Fibroblast of skin of left quadriceps (primary cell): ENCODE measurements at regions not wholly inside any gene's neighbourhood (a gene's known extent, or its start where the extent isn't known, plus 50 kb on each side); places are given as distances from the start of the nearest gene placed in this dataset.

Source experiments
- DNase-seq, 2 experiments: peaks; one replicate each; pipeline ENCODE4 v3.0.0-alpha.2; 2013; ENCODE audit warnings: low read depth in 2 of 2

DNA sequence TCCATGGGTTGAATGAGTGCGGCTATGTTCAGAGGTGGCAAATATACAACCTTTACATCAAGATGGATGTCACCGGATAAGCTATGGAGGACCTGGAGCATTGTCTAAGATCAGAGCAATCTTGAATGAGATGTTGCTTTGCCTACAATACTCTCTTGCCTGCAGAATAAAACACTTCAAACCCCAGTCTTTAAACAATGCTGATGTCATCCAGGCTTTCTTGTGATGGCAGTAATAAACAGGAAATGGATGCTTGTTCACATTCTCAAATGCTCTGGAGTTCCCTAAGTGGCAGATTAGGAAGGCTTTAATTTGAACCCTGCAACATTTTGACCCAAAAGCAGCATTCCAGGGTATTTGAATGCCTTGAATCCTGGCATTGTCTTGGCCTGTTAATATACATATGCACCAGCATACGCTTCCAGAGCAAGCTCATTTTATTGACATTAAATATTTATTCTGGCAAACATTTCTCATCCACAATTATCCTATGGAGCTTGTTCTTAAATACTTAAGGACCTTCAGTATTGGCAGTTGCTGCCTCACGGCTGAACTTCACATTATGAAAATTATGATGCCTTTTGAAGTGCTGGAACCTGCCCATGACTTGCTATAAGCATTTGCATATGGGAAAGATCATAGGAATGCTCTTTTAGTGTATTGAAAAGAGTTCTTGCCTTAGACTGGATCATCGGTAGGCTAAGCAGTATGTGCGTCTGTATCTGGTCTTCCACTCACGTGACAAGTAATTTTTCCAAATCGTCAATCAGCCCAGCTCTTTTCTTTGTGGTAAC is 422.7 kb downstream of the SIPA1L2 start:
- DNase-seq, result no peak

DNA sequence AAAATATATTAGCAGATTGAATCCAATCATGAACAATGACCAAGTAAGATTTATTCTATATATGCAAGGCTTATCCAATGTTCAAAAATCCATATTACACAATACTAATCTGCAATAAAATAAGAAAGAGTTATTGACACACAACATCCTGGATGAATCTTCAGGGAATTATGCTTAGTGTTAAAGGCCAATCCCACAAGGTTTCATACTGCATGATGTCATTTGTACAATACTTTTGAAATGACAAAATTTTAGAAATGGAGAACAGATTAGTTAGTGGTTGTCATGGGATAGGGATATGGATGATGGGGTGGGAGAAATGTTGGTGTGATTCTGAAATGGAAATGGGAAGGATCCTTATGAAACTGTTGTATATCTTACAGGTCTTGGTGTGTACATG is 425.7 kb downstream of the SIPA1L2 start:
- no peak for DNase-seq

DNA sequence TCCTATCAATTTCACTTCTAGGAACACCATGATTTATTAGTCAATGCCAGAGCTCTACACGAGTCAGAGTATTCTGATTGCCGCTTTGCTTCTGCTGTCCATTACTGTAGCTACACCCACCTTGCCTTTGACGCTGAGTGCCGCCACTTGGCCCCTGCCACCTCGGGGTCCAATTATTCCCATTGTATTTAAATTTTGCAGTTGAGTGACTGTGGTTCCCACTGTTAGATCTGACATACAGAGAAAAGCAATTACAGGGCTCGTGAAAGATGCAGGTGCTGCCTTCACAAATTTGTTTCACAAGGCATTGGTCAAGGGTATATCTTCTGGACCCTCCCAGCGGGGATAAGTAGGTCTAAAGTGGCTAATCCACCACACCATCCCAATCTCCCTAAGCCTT is 428.9 kb downstream of the SIPA1L2 start:
- DNase-seq, result no peak

DNA sequence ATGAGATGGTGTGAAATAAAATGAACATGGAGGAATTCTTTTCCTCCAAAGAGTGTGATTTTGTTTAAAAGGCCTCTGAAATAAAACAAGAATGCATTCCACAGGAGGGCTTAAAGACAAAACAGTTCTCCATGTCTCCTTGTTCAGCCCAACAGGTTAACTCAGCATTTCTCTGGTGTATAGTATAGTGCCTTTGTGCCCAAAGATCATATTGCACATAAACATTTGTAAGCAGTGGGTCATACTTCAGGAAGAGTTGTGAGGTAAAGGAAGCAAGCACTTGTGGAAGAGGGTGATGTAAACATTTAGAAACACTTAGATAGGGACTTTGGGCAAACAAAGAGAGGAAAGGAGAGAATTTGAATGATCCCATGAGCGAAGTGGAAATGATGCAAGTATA is 433.9 kb downstream of the SIPA1L2 start:
- no peak for DNase-seq

DNA sequence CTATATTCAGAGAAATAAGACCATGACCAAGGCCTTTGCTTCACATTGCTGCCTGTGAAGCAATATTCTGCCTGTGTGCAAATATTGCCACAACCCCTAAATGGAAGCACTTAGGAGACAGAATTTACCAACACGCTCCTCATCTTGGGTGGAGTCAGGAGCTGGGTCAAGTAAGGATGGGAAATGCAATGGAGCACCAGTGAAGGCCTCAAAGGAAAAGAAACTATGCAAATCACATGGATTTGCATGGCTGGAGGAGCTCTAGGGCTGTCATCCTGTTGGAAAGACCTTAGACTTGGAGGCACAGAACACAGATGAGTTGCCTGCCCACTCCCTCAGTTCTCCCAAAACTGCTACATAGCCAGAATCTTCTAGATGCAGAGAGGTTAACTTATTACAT is 435.5 kb downstream of the SIPA1L2 start:
- DNase-seq, result no peak

DNA sequence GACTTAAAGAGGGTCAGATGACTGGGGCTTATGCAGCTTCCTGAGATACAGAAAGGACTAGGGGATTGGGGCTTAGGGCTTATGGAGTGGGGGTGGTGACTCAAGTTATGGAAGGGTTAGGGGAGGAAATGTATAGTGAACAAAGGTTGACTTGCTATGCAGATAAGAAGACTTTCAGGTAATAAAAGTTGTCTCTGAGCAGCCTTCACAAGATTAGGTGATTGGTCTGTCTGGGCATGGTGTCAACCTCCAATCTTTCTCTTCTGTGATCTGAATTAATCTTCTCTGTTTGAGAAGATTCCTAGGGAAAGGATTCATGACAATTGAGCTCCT is 436.5 kb downstream of the SIPA1L2 start:
- DNase-seq, result no peak

DNA sequence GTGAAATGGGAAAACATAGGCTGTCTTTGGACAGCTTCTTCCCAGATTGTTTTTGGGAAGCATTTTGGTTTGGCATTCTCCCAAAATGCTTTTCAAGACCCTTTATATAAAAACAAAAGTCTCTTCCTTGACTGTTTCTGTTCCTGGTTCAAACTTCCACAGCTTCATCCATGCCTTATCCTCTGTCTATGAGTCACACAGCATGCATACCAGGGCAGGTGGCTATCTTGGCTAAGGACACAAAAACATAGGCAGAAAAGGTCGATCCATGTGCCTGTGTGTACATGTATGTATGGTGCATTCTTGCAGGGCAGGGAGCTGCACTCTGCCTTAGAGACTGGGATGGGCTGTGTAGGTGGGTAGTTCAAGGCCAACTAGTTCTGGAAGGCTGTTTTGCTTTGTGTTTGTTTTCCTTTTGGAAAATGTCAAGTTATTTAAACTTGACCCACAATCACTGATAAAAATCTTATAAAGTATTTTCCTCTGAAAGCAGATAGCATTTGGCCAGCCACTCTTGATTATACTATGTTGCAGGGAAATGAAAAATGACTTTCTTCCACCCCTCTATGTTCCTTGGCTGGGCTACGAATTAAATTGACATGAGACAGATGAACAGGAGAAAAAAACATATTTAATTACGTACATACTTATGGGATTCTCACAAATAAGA is 437.0 kb downstream of the SIPA1L2 start:
- no peak for DNase-seq

DNA sequence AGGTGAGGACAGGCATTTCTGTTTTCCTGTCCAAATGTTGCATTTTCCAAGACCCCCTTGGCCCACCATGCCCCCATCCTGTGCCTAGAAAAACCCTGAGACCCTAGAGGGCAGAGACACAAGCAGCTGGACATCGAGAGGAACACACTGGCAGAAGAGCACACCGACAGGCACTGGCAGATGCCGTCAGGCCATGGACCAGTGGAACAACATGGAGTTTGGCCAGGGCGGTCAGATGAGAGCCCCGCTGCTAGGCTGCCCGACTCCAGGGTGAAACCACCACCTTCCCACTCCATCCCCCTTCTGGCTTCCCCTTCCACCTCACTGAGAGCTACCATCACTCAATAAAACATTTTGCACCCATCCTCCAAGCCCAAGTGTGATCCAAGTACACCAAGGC is 438.4 kb downstream of the SIPA1L2 start:
- DNase-seq, result no peak

DNA sequence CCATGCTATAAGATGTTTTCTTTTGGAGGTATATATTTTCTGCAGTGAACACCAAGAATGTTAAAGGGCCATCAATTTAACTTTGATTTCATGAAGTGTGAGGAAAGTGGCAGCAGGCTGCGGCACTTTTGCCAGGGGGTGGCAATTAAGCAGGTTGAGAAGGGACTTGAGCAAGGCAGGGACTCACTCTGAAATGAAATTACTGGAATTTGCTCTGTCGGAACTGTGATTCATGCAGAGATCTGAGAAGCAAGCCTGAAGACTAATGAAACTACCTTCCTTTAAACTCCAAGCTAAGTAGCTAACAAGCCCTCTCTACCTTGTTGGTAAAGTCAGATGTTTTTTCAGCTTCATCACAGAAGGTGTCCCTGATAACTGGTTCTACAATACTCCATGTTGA is 441.6 kb downstream of the SIPA1L2 start:
- no peak for DNase-seq

DNA sequence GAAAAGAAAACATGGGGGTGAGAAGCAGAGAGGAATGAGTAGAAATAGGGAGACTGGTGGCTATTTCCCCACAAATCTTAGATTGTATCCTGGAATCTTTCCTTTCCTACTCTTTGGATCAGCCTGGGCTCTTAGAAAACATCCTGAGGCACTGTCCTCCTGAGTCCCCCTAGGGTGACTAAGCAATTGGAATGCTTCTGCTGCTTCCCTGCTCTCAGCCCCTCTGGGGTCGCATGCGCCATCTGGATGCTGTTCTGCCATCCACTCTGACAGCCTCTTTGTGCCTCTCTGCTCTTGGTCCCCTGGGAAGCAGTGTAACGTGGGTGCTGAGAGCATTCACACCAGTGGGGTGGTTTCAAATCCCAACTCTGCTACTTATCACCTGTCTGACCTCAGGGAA is 443.0 kb downstream of the SIPA1L2 start:
- no peak for DNase-seq

DNA sequence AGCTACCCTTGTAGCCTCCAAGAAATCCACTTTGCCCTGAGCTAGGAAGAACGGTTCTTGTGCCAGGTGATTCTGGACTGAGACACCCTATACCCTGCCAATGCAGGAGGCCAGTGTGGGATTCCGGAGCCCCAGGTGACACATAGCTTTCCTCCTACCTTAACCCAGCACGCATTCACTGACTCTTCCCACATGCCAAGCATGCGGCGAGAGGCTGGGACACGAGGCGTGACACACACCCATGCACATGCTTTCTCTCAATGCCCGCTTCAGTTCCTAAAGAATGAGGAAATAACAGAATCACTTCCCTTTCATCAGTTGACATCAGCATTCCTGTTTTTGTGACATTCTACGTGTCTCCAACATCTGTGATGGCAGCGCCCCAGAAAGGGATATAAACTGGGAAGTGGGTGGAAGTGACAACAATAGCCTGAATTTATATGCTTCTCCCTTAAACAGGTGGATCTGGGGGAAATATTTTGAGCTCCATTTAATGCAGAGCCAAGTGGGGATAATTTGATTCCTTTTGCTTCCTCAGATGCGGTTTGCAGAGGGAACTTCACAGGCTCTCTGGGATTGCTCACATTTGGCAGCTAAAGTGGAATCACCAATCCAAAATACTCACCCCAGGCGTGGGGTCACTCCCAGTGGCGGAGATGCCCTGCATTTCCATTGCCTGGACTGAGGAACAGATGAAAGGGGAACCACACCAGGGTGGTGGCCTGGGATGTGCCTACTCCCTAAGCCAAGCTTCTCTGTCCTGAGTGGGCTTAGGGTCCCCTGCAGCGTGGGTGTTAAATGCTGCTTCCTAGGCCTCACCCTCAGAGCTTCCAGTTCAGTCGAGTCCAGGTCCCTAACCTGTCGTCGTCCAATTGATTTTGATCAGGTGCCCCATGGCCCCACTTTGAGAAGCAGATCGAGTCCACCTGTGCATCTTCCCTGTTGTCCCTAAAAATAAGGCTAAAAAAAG is 445.1 kb downstream of the SIPA1L2 start:
- DNase-seq, result no peak

DNA sequence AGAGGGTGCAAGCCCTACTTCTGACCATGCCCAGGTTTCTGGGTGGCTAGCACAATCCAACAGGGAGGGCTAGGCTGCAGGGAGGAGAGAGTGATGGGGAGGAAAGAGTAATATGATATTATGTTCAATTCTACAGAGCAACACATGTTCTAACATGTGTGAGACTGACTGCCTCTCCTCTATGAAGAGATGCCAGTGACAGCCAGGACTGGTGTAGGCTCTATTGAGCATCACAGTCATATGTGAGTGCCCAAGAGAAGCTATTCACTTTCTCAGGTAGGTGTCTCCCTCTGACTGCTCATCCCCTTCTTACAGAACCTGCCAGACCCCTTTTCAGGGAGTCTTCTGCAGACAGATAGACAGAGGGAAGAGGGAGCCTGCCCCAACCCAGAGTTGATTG is 446.1 kb downstream of the SIPA1L2 start:
- DNase-seq, result no peak

DNA sequence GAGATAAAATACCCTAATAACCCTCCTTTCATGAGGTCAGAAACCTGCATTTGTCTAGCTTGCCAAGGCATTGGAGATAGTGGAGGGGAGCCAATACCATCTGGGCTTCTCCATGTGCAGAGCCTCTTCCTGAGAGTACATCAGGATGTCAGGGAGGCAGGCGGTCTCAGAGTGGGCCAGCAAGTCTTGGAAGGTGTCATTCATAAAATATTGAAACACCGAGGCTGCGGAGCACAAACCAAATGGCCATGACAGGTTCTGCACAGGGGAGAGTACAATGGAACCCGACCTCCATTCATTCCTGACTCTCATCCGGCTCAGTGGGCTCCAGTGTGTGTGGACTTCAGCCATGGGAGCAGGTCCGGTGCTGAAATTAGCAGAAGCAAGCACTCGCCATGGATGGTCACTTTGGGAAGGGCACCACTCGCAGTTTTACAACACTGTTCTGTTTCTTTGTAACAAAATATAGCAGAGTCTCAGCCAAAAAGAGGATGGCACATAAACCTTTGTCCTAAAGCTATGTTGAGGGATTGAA is 446.6 kb downstream of the SIPA1L2 start:
- no peak for DNase-seq

DNA sequence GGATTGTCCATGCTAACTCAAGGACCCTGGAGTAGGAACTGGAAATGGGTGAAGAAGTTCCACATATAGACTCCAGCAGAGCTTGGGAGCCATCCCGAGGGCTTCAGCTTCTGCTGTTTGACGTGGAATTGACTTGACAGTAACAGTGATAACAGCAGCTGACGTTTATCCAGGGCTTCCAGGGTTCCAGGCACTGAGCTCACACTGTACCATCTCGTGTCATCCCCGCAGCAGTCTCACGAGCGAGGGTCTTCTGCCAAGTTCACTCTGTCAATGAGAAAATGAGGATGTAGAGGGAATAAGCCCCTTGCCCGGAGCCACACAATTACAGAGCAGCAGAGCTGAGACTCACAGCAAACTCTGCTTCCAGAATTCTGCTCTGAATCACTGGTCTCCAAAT is 447.7 kb downstream of the SIPA1L2 start:
- no peak for DNase-seq

DNA sequence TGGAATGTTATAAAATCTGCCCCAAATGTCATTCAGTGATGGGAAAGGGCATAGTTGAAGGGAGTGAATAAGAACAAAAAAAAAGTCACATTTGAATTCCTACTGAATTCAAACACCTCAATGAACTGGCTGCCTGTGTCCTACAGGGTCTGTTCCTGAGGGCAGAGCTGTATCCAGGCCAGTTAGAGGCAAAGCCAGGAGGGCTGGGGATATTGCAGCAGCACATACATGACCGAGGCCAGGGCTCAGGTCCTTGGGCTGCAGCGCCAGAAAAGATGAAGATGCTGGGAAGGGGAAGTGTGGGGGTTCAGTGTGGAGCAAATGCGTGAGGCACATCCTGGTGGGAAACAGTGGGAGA is 449.2 kb downstream of the SIPA1L2 start:
- DNase-seq, result no peak

DNA sequence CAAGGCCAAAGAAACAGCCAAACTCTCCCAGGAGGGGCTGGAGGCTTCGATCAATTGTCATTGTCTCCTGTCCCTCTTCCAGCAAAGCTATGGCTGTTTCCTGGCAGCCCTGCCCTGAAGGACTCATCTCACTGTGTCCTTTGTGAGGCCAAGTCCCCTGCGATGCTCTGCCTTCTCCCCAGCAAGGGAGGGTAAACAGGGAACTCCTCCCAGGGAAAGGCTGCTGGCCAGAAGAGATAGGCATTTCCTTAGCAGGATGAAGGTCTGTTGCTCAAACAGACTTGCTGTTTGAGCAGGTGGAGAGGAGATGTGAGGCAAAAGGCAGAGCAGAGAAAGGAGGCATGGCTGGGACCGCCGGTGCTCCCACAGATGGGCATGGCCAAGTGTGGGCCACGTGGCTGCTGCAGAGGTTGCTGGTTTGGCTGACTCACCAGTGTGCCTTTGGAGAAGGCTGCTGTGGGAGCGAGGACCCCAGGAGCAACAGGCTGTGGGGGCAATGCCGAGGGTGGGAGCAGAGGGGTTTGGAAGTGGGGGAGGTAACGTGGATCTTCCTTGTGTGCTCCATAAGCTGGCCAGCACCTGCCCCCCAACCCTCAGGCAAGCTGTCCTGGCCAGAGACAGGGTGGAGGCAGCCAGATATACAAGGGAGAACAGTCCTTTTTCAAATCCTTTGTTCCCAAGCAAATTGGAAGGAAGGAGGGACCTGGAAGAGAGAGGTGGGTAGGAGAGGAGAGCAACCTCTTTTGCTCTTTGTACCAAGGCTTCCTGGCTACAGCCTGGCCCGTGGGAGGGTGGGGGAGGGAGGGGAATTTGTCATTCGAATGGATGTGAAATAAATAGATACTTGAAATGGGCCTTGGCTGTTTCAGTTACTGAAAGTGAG is 449.8 kb downstream of the SIPA1L2 start:
- DNase-seq, result no peak

DNA sequence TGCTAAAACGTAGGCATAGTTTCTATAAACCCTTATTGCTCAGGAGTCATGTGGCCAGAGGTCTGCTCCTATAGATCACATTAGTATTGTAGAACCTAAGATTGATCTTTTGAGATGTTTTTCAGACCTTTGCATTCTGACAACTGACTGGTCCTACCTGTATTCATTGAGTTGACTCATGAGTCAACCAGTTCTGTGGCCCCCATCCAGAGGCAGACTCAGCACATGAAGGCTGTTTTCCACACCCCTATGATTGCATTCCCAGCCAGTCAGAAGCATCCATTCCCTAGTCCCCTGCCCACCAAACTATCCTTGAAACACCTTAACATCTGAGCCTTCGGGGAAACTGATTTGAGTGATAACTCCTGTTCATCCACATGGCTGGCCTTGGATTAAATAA is 451.7 kb downstream of the SIPA1L2 start:
- DNase-seq, result no peak

DNA sequence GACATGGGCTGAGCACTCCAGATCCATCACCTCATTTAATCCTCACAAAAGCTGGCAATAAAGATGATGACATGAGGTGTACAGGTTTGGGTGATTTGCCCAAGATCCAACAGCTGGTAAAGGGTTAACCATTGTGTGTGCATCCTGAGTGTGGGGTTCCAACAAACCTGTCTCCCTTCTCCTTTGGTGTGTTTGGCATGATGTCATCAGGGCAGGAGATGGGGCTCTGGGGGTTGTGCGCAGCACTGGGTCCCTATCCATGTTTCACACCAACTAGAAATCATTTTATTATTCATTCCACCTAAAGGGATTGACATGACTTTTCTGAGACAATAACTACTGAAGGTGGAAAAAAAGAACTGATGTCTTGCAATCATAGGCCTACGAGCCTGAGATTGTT is 452.5 kb downstream of the SIPA1L2 start:
- no peak for DNase-seq

DNA sequence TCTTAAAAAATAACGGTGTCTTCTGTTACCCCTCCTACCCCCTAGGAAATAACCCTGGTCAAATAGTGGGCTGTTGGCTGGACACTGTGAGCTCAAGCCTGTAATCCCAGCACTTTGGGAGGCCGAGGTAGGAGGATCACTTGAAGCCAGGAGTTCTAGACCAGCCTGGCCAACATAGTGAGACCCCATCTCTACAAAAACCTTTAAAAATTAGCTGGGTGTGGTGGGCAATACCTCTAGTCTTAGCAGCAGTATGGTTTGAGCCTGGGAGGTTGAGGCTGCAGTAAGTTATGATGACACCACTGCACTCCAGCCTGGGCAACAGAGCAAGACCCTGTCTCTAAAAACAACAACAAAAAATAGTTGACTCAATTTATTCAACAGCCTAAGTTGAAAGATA is 453.7 kb downstream of the SIPA1L2 start:
- no peak for DNase-seq

DNA sequence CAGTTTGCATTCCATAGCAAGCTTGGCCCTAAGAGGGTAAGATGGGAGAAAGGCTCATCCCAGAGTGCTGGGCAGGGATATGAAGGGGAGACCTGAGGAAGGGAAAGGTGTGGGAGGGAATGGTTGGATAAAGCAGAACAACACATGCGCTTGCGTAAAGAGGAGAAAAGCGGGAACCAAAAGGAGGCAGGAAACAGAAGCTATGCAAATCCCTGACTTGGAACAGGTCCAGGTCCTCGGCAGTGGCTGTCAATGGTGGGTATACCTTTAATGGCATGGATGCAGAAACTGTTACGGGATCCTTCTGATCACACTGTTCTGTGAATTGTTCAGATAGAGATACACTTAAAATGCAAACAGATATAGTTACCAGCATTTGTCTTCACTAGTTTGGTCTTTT is 455.6 kb downstream of the SIPA1L2 start:
- no peak for DNase-seq

DNA sequence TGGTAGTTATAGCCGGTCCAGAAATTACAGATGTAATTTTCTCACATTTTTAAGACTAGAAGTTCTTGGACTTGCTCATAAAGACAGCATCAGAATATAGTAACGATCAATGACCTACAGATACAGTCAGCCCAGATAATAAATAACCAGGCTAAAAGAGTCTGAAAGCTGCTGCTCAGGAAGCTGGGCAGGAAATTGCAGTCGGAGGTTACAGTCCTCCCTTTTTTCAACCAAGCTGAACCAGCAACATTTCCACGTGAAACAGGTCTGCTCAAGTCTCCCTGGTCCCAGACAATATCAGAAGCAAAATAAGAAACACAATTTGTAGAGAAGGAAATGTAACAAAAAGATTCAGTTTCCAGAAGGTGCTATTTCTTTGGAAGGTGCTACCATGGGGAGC is 457.4 kb downstream of the SIPA1L2 start:
- DNase-seq, result no peak
